Stimulated activated CD8-positive, alpha-beta memory T cell treated with anti-CD3 and anti-CD28 coated beads, Interleukin-12 subunit alpha, Interleukin-12 subunit beta, amount 100 ng/mL, for 24 hours (primary cell): ENCODE measurements at regions not wholly inside any gene's neighbourhood (a gene's known extent, or its start where the extent isn't known, plus 50 kb on each side); places are given as distances from the start of the nearest gene placed in this dataset.

Experiments
- DNase-seq: peaks from one replicate; pipeline ENCODE4 v3.0.0-alpha.2; 2020; ENCODE audit errors: extremely low read depth

DNA sequence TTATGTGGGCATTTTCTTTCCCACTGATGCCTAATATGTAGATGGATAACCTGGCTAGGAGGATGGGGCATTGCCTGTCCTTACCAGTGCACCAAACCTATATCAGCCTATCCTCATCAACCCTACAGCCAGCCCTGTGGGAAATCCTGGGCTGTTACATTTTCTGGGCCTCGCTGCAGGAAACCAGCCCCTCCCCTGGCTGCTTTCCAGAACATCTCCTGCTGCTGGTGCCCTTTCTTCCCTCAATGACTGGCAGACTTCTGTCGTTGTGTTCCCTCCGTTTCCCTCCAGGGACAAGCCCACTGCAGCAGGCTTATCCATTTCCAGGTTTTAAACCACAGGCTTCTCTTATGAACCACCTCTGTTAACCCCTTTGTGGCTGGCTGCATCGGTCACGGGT lies 486.1 kb upstream of the COBL start:
- no peak for DNase-seq

DNA sequence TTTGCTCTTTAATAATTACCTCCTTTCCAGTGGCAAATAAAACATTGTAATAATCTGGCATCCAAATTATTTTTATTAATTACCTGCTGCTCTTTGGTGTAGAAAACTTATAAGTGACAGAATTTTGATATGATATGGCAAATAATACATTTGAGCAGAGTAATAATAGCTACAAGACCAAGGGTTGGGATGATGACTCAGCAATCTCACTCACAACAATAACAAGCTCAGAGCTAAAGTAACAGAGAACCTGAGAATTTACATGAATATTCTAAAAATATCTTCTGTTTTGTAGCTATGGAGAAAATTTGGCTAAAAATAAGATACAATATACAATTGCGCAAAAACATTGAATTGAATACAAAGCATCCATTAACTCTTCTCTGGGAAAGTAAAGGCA lies 480.8 kb upstream of the COBL start:
- no peak for DNase-seq

- DNase-seq = no peak
Observed at GRCh38 chr7:51792796-51793195, 476.2 kb upstream of the COBL start.

DNA sequence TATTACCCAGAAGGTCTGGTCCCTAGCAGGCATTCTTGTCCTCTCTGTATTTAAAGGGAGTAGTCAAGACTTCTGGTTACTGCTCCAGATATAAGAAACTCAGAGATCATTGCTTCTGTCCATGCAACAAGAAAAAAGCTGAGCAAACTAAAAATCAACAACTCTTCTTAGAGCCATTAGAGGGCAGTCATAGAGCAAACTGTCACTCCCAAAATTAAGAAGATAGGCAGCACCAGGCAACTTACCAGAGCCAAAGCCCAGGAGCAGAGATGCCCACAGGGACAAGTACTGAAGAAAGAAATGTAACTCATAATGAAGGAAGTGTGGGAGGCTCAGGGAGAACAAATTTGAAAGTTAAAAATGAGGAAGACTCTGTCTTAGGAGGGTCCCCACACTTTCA lies 472.9 kb upstream of the COBL start:
- no peak for DNase-seq

DNA sequence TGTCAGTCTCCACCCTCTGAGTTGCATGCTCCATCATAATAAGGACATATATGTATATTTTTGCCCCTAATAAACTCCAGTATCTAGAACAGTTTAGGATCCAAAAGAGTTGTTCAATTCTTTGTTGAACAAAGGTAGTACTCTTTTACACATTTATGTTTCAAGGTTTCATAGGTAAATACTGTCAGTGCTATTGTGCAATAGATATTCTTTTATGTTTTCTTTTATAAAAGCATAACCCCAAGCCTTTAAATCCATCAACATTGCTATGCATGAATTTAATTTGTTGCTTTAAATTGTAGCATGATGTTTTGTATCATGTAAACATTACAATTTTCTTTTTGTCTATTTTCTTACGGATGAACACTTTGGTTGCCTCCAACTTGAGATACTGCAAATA lies 469.7 kb upstream of the COBL start:
- no peak for DNase-seq

GRCh38 chr7:51785876-51786275 lies 469.3 kb upstream of the COBL start:
- no peak for DNase-seq

GRCh38 chr7:51785171-51785570 lies 468.6 kb upstream of the COBL start:
- no peak for DNase-seq

GRCh38 chr7:51783241-51783640 lies 466.6 kb upstream of the COBL start:
- no peak for DNase-seq

- no peak for DNase-seq
Observed at GRCh38 chr7:51778121-51778520, 461.5 kb upstream of the COBL start.

- DNase-seq = no peak
Observed at GRCh38 chr7:51774178-51774577, 457.6 kb upstream of the COBL start.

DNA sequence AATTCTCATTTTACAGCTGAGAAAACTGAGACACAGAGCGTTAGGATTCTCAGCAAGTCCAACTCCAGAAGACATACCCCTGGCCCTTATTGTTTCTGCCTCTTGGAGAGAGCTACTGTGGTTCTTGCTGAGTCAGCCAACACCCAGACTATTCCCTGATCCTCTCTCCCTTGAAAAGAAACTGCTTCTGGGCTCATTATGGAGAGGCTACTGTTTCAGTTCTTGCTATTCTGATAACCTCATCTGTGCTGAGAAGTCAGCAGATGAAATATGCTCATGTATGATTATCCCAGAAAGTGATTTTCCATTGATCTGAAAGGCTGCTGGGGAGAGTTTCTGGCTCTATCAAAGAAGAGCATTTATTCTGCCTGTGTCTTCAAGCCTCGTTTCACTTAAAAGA lies 455.6 kb upstream of the COBL start:
- no peak for DNase-seq

- DNase-seq = no peak
Observed at GRCh38 chr7:51764976-51765375, 448.4 kb upstream of the COBL start.

DNA sequence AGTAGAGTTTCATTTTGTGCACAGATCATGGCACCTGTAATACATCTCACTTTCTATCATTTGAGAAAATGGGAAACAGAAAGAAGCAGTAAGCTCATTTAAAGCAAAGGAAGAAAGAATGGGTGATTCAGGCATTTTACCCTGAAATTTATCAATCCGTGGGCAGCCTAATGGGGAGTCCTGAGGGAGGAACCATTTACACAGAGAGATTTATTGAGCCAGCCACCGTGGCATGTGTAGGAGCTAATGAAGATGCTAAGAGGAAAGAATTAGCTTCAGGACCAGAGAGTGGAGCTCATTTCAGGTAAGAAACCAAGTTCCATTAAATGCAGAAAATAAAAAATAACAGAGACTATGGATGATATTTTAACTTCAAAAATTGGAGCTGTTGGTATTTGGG lies 443.4 kb upstream of the COBL start:
- no peak for DNase-seq

DNA sequence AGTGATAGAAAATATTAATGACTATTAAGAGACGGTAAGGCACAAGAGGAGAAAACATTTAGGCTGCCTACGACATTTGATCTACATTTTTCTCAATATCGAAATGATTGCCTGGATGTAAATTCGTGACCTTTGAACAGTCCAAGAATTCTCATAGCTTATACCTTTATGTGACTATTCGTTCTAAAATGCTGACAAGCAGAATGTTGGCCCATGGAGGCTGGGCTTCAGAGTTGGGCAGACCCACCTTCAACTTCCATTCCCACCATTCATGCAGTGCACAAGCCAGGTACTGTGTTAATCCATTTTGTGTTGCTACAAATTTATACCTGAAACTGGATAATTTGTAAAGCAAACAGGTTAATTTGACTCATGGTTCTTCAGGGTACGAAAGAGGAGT lies 441.4 kb upstream of the COBL start:
- no peak for DNase-seq

DNA sequence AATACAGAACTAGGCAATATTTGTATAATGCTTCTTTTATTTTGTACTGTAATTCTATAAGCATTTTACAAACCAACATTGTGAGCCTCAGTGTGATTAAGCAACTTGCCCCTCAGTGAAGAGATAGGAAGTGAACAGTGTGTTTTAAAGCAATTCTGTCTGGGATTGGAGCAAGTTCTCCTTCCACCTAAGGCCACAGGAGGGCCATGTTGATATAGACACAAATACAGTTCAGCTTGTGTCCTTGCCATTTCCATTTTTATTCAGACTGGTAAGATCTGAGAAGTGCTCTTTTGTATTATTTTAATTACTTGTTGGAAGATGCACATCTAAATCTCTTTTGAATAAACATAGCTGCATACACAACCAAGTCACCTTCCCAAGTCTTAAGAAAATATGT lies 416.3 kb upstream of the COBL start:
- DNase-seq = no peak

DNA sequence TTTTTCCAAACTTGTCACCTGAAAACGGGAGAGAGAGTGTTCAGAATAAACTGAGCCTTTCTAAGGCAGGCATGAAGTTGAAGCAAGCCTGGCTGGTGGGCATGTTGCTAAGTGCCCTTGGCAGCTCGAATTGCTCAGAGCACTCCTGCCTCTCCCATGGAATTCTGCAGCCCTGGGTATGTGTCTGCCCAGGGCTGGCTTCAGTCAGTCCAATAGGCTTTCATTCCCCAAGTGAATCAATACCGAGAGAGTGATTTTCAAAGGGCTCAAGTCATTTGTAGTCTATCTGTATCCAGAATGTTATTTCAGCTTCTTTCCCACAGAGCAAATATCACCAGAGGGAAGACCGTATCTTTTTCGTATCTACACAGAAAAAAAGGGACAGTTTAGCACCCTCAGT lies 415.5 kb upstream of the COBL start:
- no peak for DNase-seq

- no peak for DNase-seq
Observed at GRCh38 chr7:51731075-51731474, 414.5 kb upstream of the COBL start.

DNA sequence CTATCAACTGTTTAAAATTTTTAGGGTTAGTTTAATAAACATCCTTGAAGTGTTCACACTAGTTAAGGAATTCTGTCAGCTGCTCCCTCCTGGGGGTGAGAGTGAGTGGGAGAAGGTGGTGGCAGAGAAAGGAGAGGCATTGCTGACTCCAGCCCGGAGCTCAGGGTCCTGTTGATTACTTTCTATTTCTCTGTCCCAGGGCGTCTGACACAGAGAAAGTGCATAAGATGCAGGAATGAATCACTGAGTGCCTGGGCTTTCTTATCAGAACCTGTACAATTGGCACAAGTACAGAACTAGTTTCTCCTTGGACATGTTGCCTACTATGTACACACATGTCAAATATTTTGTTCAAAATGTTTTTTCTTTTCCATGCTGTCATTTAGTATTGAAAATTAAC lies 410.8 kb upstream of the COBL start:
- no peak for DNase-seq

DNA sequence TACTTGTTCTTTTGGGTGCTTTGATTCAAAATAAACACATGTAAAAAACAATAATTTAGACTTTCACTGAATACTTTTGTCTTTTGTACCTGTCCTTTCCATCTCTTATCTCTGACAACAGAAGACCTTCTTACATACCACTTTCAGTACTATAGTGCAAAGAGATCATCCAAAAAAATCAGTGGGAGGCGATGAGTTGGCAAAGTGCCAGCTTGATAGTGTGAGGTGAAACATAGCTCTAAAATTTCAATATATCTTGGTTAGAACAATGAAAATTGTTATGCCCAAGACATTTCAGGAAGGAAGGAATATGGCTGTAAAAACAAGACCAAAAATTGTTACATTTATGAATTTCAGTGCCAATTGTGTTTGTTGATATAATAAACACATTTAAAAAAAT lies 390.2 kb upstream of the COBL start:
- no peak for DNase-seq

- no peak for DNase-seq
Observed at GRCh38 chr7:51705701-51706100, 389.1 kb upstream of the COBL start.

GRCh38 chr7:51702673-51703072 lies 386.1 kb upstream of the COBL start:
- DNase-seq = no peak

DNA sequence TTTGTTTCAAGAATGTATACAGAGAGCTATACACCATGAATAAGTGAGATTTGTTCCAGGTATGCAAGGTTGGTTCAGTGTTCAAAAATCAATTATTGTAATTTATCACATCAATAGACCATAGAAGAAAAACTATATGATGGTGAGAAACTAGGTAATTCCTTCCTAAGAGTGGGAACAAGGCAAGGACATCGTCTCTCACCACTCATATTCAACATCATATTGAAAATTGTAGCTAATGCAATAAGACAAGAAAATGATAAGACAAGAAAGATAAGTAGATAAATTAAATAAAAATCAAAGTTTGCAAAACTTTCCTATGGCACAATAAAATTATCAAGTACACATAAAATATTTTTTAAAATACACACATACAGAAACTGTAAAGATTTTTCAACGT lies 385.3 kb upstream of the COBL start:
- DNase-seq = no peak

- no peak for DNase-seq
Observed at GRCh38 chr7:51700593-51701215, 384.1 kb upstream of the COBL start.

- no peak for DNase-seq
Observed at GRCh38 chr7:51693258-51693657, 376.6 kb upstream of the COBL start.

- no peak for DNase-seq
Observed at GRCh38 chr7:51689547-51689946, 372.9 kb upstream of the COBL start.
